ENCODE measurements at regions not wholly inside any gene's neighbourhood (a gene's known extent, or its start where the extent isn't known, plus 50 kb on each side); places are given as distances from the start of the nearest gene placed in this dataset.

GRCh38 chr1:90357995-90358394, 359.1 kb downstream of the BARHL2 start:
- Histone ChIP-seq H3K79me2 (replicated peaks; ENCODE audit: insufficient read depth) (no peaks in the 10 kb centered on the region), H3K4me1 (ENCODE audit: insufficient read depth) (no peaks in the 10 kb centered on the region; the same call in 1 of the 2 replicates), H3K4me2 (no peak overlapping the region), H2AFZ (no peak overlapping the region; the same call in 1 of the 2 replicates), H4K20me1 (replicated peaks; ENCODE audit: insufficient read depth) (no peaks in the 10 kb centered on the region), H3F3A (replicated peaks; ENCODE audit: low read depth) (no peaks in the 10 kb centered on the region), H3K4me3 (no peak overlapping the region), H3K36me3 (ENCODE audit: insufficient read depth) (no peaks in the 10 kb centered on the region), H3K27me3 (ENCODE audit: insufficient read depth) (no peaks in the 10 kb centered on the region), H3K9me2 (ENCODE audit: insufficient read depth) (no peaks in the 10 kb centered on the region), H3K27ac (ENCODE audit: low read depth) (no peak overlapping the region)
- peaks cover 3% of the 10 kb centered on the region; the same call in 2 of the 3 replicates for H3K4me1 Mint-ChIP-seq
- no peak overlapping the region for H3K27ac Mint-ChIP-seq
- ATAC-seq (no peak), DNase-seq (ENCODE audit: low spot score) (no peak)
- H3K9me3 Mint-ChIP-seq, result no peaks in the 10 kb centered on the region
- TF ChIP-seq POLR2AphosphoS5 (IDR thresholded peaks at IDR 0.05; ENCODE audit: low read depth) (no peak), ZNF462 (CRISPR knock-in tag; IDR thresholded peaks at IDR 0.05) (no peak), NANOG (IDR thresholded peaks at IDR 0.05; ENCODE audit: borderline replicate concordance) (no peak), EZH2phosphoT487 (IDR thresholded peaks at IDR 0.05; ENCODE audit: unreplicated experiment) (no peak), CREB1 (CRISPR knock-in tag; IDR thresholded peaks at IDR 0.05; ENCODE audit: low read depth) (no peak), ZNF114 (CRISPR knock-in tag; IDR thresholded peaks at IDR 0.05) (no peak), CTCF (conservative IDR thresholded peaks at IDR 0.05; ENCODE audit: low read depth in 2 of 2) (no peak), ETS1 (IDR thresholded peaks at IDR 0.05) (no peak), EZH2 (IDR thresholded peaks at IDR 0.05; ENCODE audit: low read depth, unreplicated experiment) (no peak), JUNB (IDR thresholded peaks at IDR 0.05; ENCODE audit: unreplicated experiment) (no peak)
- no peaks in the 10 kb centered on the region for H3K36me3 Mint-ChIP-seq (ENCODE audit: low read depth)
- H3K4me3 Mint-ChIP-seq, result no peak overlapping the region
- no peaks in the 10 kb centered on the region for H3K27me3 Mint-ChIP-seq (ENCODE audit: insufficient read depth, low read depth, poor library complexity)

Measured in GM23338 (cell line).